HEK293 (cell line): ENCODE measurements at regions not wholly inside any gene's neighbourhood (a gene's known extent, or its start where the extent isn't known, plus 50 kb on each side); places are given as distances from the start of the nearest gene placed in this dataset.

ENCODE experiments used
- CTCF ChIA-PET: fragments of 350-600 bp; formaldehyde crosslinking; extraction: SDS; loops from one replicate; lab custom pipeline; 2021; ENCODE audit warnings: antibody characterized with exemption; lab: Yijun Ruan, JAX
- POLR2A ChIA-PET: fragments of 300-600 bp; formaldehyde crosslinking; extraction: SDS; loops from one replicate; lab custom pipeline; 2020; ENCODE audit warnings: antibody characterized with exemption, inconsistent platforms; lab: Yijun Ruan, JAX
- H3K27ac ChIP-seq: fragments of 200-500 bp; sonication (Bioruptor generic); 2 replicates; pipeline ENCODE4 v1.5.1; 2014; ENCODE audit warnings: low read depth, low read length, control low read depth, inconsistent platforms; ENCODE audit errors: extremely low read depth
- H3K36me3 ChIP-seq, 2 experiments: fragments of 200-500 bp in 1 of 2; sonication (Bioruptor generic) in 1 of 2; 1 replicate in 1 of 2; 2 replicates in 1 of 2; pipeline ENCODE4 v1.5.1; 2014 to 2017; ENCODE audit warnings: inconsistent platforms in 2 of 2, low read length in 2 of 2; ENCODE audit not compliant: control insufficient read depth in 2 of 2, insufficient read depth in 1 of 2
- H3K4me1 ChIP-seq: fragments of 200-500 bp; sonication (Bioruptor generic); 2 replicates; pipeline ENCODE4 v1.5.1; 2014; ENCODE audit warnings: mild to moderate bottlenecking, low read length, inconsistent platforms; ENCODE audit not compliant: control insufficient read depth, insufficient read depth
- H3K4me3 ChIP-seq: 2 replicates; pipeline ENCODE4 v1.5.1; 2011; ENCODE audit warnings: low read depth, mild to moderate bottlenecking, control low read depth, low read length, moderate library complexity
- H3K9me3 ChIP-seq: fragments of 200-500 bp; sonication (Bioruptor generic); 2 replicates; pipeline ENCODE4 v1.5.1; 2014; ENCODE audit warnings: low read depth, low read length, inconsistent platforms; ENCODE audit not compliant: control insufficient read depth, insufficient read depth
- HIC1 ChIP-seq: fragments of 450-650 bp; formaldehyde crosslinking; IDR thresholded peaks from 2 replicates; pipeline ENCODE4 v1.5.1; 2016; ENCODE audit warnings: missing biosample characterization, missing genetic modification characterization
- WT1 ChIP-seq: fragments of 450-650 bp; formaldehyde crosslinking; IDR thresholded peaks from 2 replicates; pipeline ENCODE4 v1.5.1; 2016; ENCODE audit warnings: missing biosample characterization, missing genetic modification characterization
- ZBTB7A ChIP-seq: fragments of 450-650 bp; formaldehyde crosslinking; IDR thresholded peaks from 2 replicates; pipeline ENCODE4 v1.5.1; 2016; ENCODE audit warnings: low read depth, missing biosample characterization, missing genetic modification characterization
- ZBTB8A ChIP-seq: fragments of 450-650 bp; formaldehyde crosslinking; IDR thresholded peaks from 2 replicates; pipeline ENCODE4 v1.5.1; 2016; ENCODE audit warnings: missing biosample characterization, missing genetic modification characterization
- ZFHX2 ChIP-seq: fragments of 450-650 bp; formaldehyde crosslinking; conservative IDR thresholded peaks from 2 replicates; pipeline ENCODE4 v1.5.1; 2016; ENCODE audit warnings: missing biosample characterization, missing genetic modification characterization
- ZNF155 ChIP-seq: fragments of 450-650 bp; formaldehyde crosslinking; IDR thresholded peaks from 2 replicates; pipeline ENCODE4 v1.5.1; 2016; ENCODE audit warnings: missing biosample characterization, missing genetic modification characterization
- ZNF2 ChIP-seq: fragments of 450-650 bp; formaldehyde crosslinking; IDR thresholded peaks from 2 replicates; pipeline ENCODE4 v1.5.1; 2016; ENCODE audit warnings: missing biosample characterization, missing genetic modification characterization
- ZNF221 ChIP-seq: fragments of 450-650 bp; formaldehyde crosslinking; IDR thresholded peaks from 2 replicates; pipeline ENCODE4 v1.5.1; 2017; ENCODE audit warnings: missing biosample characterization, missing genetic modification characterization, borderline replicate concordance
- ZNF292 ChIP-seq: fragments of 450-650 bp; formaldehyde crosslinking; IDR thresholded peaks from 2 replicates; pipeline ENCODE4 v1.5.1; 2016; ENCODE audit warnings: low read depth, missing biosample characterization, missing genetic modification characterization, borderline replicate concordance
- ZNF324 ChIP-seq: fragments of 450-650 bp; formaldehyde crosslinking; IDR thresholded peaks from 2 replicates; pipeline ENCODE4 v1.5.1; 2016; ENCODE audit warnings: missing biosample characterization, missing genetic modification characterization
- ZNF558 ChIP-seq: fragments of 450-650 bp; formaldehyde crosslinking; IDR thresholded peaks from 2 replicates; pipeline ENCODE4 v1.5.1; 2016; ENCODE audit warnings: missing biosample characterization, missing genetic modification characterization
- ZNF626 ChIP-seq: fragments of 450-650 bp; sonication (Bioruptor Pico); formaldehyde crosslinking; IDR thresholded peaks from 2 replicates; pipeline ENCODE4 v1.5.1; 2018; ENCODE audit warnings: missing biosample characterization, missing genetic modification characterization, inconsistent platforms
- ZNF664 ChIP-seq: fragments of 450-650 bp; formaldehyde crosslinking; IDR thresholded peaks from 2 replicates; pipeline ENCODE4 v1.5.1; 2016; ENCODE audit warnings: missing biosample characterization, missing genetic modification characterization
- ZNF76 ChIP-seq: fragments of 450-650 bp; formaldehyde crosslinking; IDR thresholded peaks from 2 replicates; pipeline ENCODE4; 2016; ENCODE audit warnings: low read depth, missing biosample characterization, missing genetic modification characterization, borderline replicate concordance
- ZSCAN5A ChIP-seq: fragments of 450-650 bp; formaldehyde crosslinking; IDR thresholded peaks from 2 replicates; pipeline ENCODE4 v1.5.1; 2016; ENCODE audit warnings: missing biosample characterization, missing genetic modification characterization
- TF ChIP-seq, protein P1 (sequence below): fragments of 450-650 bp; formaldehyde crosslinking; IDR thresholded peaks from 2 replicates; pipeline ENCODE4 v1.5.1; 2016; ENCODE audit warnings: missing biosample characterization, missing genetic modification characterization, low read depth
- TF ChIP-seq, protein P2 (sequence below): fragments of 450-650 bp; formaldehyde crosslinking; IDR thresholded peaks from 2 replicates; pipeline ENCODE4 v1.5.1; 2016; ENCODE audit warnings: missing biosample characterization, missing genetic modification characterization

DNA sequence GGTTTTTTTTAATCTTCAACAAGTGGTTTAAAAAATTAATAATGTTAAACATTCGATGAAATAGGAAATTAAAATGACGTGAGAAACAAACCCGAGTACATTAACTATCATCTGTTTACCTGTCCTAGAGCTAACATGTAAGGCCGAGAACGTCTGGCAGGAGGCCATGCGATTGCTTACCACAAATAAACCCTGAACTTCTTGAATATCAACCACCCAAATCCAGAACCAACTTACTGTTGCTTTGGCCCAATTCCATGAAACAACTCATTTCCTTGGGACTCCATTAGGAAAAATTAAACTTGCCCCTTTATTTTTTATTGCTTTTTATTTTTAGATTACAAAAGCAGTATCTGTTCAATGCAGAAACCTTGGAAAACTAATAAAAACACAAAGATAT, 228.9 kb upstream of the IRS2 start:
- CTCF ChIA-PET, result interaction anchor here (0.7 kb wide), 1 partner anchor 11 kb away, joined by 3 read pairs; no protein-coding TSS in a partner anchor
- Histone ChIP-seq H3K36me3 (no peaks in the 10 kb centered on the region), H3K27ac (no peak overlapping the region), H3K4me1 (no peaks in the 10 kb centered on the region), H3K4me3 (no peak overlapping the region), H3K9me3 (no peaks in the 10 kb centered on the region)
- POLR2A ChIA-PET, result no interaction called here
- TF ChIP-seq ZNF664, result no peak
- TF ChIP-seq ZNF626 (tag by site-specific recombination), result no peak
- no peak for TF ChIP-seq ZNF324 (tag by site-specific recombination)
- TF ChIP-seq ZBTB7A (tag by site-specific recombination), result no peak
- TF ChIP-seq ZNF221, result no peak
- TF ChIP-seq ZFHX2, result no peak
- TF ChIP-seq ZSCAN5A (tag by site-specific recombination), result no peak
- no peak for TF ChIP-seq ZNF2
- no peak for TF ChIP-seq ZNF558 (tag by site-specific recombination)
- no peak for TF ChIP-seq HIC1 (tag by site-specific recombination)
- TF ChIP-seq, protein P1, sequence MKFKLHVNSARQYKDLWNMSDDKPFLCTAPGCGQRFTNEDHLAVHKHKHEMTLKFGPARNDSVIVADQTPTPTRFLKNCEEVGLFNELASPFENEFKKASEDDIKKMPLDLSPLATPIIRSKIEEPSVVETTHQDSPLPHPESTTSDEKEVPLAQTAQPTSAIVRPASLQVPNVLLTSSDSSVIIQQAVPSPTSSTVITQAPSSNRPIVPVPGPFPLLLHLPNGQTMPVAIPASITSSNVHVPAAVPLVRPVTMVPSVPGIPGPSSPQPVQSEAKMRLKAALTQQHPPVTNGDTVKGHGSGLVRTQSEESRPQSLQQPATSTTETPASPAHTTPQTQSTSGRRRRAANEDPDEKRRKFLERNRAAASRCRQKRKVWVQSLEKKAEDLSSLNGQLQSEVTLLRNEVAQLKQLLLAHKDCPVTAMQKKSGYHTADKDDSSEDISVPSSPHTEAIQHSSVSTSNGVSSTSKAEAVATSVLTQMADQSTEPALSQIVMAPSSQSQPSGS, result no peak
- no peak for TF ChIP-seq WT1 (tag by site-specific recombination)
- no peak for TF ChIP-seq ZNF155 (tag by site-specific recombination)
- TF ChIP-seq ZNF76 (tag by site-specific recombination), result no peak
- TF ChIP-seq ZBTB8A (tag by site-specific recombination), result no peak
- TF ChIP-seq, protein P2, sequence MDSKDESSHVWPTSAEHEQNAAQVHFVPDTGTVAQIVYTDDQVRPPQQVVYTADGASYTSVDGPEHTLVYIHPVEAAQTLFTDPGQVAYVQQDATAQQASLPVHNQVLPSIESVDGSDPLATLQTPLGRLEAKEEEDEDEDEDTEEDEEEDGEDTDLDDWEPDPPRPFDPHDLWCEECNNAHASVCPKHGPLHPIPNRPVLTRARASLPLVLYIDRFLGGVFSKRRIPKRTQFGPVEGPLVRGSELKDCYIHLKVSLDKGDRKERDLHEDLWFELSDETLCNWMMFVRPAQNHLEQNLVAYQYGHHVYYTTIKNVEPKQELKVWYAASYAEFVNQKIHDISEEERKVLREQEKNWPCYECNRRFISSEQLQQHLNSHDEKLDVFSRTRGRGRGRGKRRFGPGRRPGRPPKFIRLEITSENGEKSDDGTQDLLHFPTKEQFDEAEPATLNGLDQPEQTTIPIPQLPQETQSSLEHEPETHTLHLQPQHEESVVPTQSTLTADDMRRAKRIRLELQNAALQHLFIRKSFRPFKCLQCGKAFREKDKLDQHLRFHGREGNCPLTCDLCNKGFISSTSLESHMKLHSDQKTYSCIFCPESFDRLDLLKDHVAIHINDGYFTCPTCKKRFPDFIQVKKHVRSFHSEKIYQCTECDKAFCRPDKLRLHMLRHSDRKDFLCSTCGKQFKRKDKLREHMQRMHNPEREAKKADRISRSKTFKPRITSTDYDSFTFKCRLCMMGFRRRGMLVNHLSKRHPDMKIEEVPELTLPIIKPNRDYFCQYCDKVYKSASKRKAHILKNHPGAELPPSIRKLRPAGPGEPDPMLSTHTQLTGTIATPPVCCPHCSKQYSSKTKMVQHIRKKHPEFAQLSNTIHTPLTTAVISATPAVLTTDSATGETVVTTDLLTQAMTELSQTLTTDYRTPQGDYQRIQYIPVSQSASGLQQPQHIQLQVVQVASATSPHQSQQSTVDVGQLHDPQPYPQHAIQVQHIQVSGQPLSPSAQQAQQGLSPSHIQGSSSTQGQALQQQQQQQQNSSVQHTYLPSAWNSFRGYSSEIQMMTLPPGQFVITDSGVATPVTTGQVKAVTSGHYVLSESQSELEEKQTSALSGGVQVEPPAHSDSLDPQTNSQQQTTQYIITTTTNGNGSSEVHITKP (tag by site-specific recombination), result no peak

- ChIA-PET POLR2A (no interaction called here), CTCF (interaction anchor here (0.7 kb wide), 1 partner anchor 12 kb away, joined by 3 read pairs; no protein-coding TSS in a partner anchor)
- Histone ChIP-seq H3K9me3 (no peaks in the 10 kb centered on the region), H3K36me3 (no peaks in the 10 kb centered on the region), H3K4me3 (no peak overlapping the region), H3K27ac (no peak overlapping the region), H3K4me1 (no peaks in the 10 kb centered on the region)
- no peak for TF ChIP-seq ZNF292 (tag by site-specific recombination)
These were observed 228.3 kb upstream of the IRS2 start for GRCh38 chr13:110014719-110015118.
